K562 (cell line): ENCODE measurements at regions not wholly inside any gene's neighbourhood (a gene's known extent, or its start where the extent isn't known, plus 50 kb on each side); places are given as distances from the start of the nearest gene placed in this dataset.

ENCODE experiments used
- KLF16 ChIP-seq: IDR thresholded peaks from 2 replicates; pipeline ENCODE4 v1.6.1; 2016; ENCODE audit warnings: antibody characterized with exemption
- MYBL2 ChIP-seq, 2 experiments: fragments of 450-650 bp in 1 of 2; sonication (generic) in 1 of 2; formaldehyde crosslinking in 1 of 2; IDR thresholded peaks; 2 replicates each; pipeline versions ENCODE4 v1.6.1 to v1.8.1; 2017 to 2022; ENCODE audit warnings: borderline replicate concordance in 1 of 2, inconsistent platforms in 1 of 2, low read depth in 1 of 2, mild to moderate bottlenecking in 1 of 2, missing genetic modification reagents in 1 of 2, moderate library complexity in 1 of 2
- MYC ChIP-seq, 2 experiments: fragments of 250-450 bp in 1 of 2; sonication (Bioruptor Pico) in 1 of 2; IDR thresholded peaks; 2 replicates each; pipeline versions ENCODE4 v1.5.1 to v1.6.1; 2012 to 2021; ENCODE audit warnings: low read depth in 2 of 2, borderline replicate concordance in 1 of 2, improper control_type of control experiment in 1 of 2, low read length in 1 of 2, mild to moderate bottlenecking in 1 of 2, moderate library complexity in 1 of 2
- NEUROD1 ChIP-seq: fragments of 150-350 bp; IDR thresholded peaks from 2 replicates; pipeline ENCODE4 v1.6.1; 2014; ENCODE audit warnings: borderline replicate concordance, low read length, low read depth; ENCODE audit not compliant: partially characterized antibody
- TF ChIP-seq, protein P1 (sequence below), 3 experiments: IDR thresholded peaks in 2 of 3; conservative IDR thresholded peaks in 1 of 3; 2 replicates each; pipeline ENCODE4 v1.5.1; 2011 to 2012; ENCODE audit warnings: low read length in 3 of 3, mild to moderate bottlenecking in 3 of 3, control low read depth in 2 of 3, improper control_type of control experiment in 1 of 3, inconsistent platforms in 1 of 3, low read depth in 1 of 3, mixed read lengths in 1 of 3, moderate library complexity in 1 of 3; ENCODE audit not compliant: insufficient read depth in 2 of 3
- TF ChIP-seq, protein P2 (sequence below), 2 experiments: fragments of 450-650 bp in 1 of 2; IDR thresholded peaks; 2 replicates each; pipeline ENCODE4 v1.6.1; 2011 to 2017; ENCODE audit warnings: low read depth in 2 of 2, antibody characterized with exemption in 1 of 2, borderline replicate concordance in 1 of 2, low read length in 1 of 2, mild to moderate bottlenecking in 1 of 2, mixed read lengths in 1 of 2; ENCODE audit not compliant: control insufficient read depth in 1 of 2
- TF ChIP-seq, protein P3 (sequence below): fragments of 450-650 bp; IDR thresholded peaks from 2 replicates; pipeline ENCODE4 v1.6.1; 2016; ENCODE audit warnings: mild to moderate bottlenecking, moderate library complexity
- TF ChIP-seq, protein P4 (sequence below), 2 experiments: fragments of 450-650 bp; IDR thresholded peaks; 2 replicates each; pipeline ENCODE4 v1.6.1; 2018; ENCODE audit warnings: mild to moderate bottlenecking in 2 of 2, low read depth in 1 of 2; ENCODE audit not compliant: partially characterized antibody in 2 of 2

DNA sequence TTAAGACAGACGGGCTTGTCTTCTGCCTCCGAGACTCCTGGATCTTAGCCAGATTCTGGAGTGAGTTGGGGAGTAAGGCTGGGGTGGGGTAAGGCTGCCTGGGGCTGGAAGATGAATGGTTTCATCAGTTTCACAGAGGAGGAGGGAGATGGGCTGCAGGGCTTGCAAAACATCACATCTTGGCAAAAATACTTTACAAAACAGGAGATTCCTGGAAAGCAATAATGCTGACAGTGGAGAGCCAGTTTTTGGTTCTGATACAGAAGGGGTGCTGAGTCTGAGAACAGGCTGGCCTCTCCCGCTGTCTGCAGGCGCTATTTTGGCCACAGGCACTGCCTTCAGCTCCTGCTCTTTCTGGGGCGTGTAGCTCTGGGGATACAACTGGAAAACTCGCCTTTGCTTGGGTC is 83.4 kb upstream of the KCNE2 start:
- TF ChIP-seq, protein P1, sequence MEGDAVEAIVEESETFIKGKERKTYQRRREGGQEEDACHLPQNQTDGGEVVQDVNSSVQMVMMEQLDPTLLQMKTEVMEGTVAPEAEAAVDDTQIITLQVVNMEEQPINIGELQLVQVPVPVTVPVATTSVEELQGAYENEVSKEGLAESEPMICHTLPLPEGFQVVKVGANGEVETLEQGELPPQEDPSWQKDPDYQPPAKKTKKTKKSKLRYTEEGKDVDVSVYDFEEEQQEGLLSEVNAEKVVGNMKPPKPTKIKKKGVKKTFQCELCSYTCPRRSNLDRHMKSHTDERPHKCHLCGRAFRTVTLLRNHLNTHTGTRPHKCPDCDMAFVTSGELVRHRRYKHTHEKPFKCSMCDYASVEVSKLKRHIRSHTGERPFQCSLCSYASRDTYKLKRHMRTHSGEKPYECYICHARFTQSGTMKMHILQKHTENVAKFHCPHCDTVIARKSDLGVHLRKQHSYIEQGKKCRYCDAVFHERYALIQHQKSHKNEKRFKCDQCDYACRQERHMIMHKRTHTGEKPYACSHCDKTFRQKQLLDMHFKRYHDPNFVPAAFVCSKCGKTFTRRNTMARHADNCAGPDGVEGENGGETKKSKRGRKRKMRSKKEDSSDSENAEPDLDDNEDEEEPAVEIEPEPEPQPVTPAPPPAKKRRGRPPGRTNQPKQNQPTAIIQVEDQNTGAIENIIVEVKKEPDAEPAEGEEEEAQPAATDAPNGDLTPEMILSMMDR (IDR thresholded peaks at IDR 0.05 in 2 of 3, conservative IDR thresholded peaks at IDR 0.05 in 1 of 3; ENCODE audit: insufficient read depth in 2 of 3, low read depth in 1 of 3, low read length in 3 of 3) = no peak
- TF ChIP-seq MYC (IDR thresholded peaks at IDR 0.05; ENCODE audit: low read depth, low read length) (no peak), MYC (CRISPR knock-in tag; IDR thresholded peaks at IDR 0.05; ENCODE audit: borderline replicate concordance, low read depth) (no peak), NEUROD1 (no peak), MYBL2 (IDR thresholded peaks at IDR 0.05; ENCODE audit: low read depth) (no peak), MYBL2 (CRISPR knock-in tag; IDR thresholded peaks at IDR 0.05; ENCODE audit: borderline replicate concordance) (no peak), KLF16 (no peak)
- TF ChIP-seq, protein P2, sequence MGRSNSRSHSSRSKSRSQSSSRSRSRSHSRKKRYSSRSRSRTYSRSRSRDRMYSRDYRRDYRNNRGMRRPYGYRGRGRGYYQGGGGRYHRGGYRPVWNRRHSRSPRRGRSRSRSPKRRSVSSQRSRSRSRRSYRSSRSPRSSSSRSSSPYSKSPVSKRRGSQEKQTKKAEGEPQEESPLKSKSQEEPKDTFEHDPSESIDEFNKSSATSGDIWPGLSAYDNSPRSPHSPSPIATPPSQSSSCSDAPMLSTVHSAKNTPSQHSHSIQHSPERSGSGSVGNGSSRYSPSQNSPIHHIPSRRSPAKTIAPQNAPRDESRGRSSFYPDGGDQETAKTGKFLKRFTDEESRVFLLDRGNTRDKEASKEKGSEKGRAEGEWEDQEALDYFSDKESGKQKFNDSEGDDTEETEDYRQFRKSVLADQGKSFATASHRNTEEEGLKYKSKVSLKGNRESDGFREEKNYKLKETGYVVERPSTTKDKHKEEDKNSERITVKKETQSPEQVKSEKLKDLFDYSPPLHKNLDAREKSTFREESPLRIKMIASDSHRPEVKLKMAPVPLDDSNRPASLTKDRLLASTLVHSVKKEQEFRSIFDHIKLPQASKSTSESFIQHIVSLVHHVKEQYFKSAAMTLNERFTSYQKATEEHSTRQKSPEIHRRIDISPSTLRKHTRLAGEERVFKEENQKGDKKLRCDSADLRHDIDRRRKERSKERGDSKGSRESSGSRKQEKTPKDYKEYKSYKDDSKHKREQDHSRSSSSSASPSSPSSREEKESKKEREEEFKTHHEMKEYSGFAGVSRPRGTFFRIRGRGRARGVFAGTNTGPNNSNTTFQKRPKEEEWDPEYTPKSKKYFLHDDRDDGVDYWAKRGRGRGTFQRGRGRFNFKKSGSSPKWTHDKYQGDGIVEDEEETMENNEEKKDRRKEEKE (IDR thresholded peaks at IDR 0.05; ENCODE audit: borderline replicate concordance in 1 of 2, control insufficient read depth in 1 of 2, low read depth in 2 of 2, low read length in 1 of 2) = no peak
- TF ChIP-seq, protein P3, sequence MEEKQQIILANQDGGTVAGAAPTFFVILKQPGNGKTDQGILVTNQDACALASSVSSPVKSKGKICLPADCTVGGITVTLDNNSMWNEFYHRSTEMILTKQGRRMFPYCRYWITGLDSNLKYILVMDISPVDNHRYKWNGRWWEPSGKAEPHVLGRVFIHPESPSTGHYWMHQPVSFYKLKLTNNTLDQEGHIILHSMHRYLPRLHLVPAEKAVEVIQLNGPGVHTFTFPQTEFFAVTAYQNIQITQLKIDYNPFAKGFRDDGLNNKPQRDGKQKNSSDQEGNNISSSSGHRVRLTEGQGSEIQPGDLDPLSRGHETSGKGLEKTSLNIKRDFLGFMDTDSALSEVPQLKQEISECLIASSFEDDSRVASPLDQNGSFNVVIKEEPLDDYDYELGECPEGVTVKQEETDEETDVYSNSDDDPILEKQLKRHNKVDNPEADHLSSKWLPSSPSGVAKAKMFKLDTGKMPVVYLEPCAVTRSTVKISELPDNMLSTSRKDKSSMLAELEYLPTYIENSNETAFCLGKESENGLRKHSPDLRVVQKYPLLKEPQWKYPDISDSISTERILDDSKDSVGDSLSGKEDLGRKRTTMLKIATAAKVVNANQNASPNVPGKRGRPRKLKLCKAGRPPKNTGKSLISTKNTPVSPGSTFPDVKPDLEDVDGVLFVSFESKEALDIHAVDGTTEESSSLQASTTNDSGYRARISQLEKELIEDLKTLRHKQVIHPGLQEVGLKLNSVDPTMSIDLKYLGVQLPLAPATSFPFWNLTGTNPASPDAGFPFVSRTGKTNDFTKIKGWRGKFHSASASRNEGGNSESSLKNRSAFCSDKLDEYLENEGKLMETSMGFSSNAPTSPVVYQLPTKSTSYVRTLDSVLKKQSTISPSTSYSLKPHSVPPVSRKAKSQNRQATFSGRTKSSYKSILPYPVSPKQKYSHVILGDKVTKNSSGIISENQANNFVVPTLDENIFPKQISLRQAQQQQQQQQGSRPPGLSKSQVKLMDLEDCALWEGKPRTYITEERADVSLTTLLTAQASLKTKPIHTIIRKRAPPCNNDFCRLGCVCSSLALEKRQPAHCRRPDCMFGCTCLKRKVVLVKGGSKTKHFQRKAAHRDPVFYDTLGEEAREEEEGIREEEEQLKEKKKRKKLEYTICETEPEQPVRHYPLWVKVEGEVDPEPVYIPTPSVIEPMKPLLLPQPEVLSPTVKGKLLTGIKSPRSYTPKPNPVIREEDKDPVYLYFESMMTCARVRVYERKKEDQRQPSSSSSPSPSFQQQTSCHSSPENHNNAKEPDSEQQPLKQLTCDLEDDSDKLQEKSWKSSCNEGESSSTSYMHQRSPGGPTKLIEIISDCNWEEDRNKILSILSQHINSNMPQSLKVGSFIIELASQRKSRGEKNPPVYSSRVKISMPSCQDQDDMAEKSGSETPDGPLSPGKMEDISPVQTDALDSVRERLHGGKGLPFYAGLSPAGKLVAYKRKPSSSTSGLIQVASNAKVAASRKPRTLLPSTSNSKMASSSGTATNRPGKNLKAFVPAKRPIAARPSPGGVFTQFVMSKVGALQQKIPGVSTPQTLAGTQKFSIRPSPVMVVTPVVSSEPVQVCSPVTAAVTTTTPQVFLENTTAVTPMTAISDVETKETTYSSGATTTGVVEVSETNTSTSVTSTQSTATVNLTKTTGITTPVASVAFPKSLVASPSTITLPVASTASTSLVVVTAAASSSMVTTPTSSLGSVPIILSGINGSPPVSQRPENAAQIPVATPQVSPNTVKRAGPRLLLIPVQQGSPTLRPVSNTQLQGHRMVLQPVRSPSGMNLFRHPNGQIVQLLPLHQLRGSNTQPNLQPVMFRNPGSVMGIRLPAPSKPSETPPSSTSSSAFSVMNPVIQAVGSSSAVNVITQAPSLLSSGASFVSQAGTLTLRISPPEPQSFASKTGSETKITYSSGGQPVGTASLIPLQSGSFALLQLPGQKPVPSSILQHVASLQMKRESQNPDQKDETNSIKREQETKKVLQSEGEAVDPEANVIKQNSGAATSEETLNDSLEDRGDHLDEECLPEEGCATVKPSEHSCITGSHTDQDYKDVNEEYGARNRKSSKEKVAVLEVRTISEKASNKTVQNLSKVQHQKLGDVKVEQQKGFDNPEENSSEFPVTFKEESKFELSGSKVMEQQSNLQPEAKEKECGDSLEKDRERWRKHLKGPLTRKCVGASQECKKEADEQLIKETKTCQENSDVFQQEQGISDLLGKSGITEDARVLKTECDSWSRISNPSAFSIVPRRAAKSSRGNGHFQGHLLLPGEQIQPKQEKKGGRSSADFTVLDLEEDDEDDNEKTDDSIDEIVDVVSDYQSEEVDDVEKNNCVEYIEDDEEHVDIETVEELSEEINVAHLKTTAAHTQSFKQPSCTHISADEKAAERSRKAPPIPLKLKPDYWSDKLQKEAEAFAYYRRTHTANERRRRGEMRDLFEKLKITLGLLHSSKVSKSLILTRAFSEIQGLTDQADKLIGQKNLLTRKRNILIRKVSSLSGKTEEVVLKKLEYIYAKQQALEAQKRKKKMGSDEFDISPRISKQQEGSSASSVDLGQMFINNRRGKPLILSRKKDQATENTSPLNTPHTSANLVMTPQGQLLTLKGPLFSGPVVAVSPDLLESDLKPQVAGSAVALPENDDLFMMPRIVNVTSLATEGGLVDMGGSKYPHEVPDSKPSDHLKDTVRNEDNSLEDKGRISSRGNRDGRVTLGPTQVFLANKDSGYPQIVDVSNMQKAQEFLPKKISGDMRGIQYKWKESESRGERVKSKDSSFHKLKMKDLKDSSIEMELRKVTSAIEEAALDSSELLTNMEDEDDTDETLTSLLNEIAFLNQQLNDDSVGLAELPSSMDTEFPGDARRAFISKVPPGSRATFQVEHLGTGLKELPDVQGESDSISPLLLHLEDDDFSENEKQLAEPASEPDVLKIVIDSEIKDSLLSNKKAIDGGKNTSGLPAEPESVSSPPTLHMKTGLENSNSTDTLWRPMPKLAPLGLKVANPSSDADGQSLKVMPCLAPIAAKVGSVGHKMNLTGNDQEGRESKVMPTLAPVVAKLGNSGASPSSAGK = no peak
- TF ChIP-seq, protein P4, sequence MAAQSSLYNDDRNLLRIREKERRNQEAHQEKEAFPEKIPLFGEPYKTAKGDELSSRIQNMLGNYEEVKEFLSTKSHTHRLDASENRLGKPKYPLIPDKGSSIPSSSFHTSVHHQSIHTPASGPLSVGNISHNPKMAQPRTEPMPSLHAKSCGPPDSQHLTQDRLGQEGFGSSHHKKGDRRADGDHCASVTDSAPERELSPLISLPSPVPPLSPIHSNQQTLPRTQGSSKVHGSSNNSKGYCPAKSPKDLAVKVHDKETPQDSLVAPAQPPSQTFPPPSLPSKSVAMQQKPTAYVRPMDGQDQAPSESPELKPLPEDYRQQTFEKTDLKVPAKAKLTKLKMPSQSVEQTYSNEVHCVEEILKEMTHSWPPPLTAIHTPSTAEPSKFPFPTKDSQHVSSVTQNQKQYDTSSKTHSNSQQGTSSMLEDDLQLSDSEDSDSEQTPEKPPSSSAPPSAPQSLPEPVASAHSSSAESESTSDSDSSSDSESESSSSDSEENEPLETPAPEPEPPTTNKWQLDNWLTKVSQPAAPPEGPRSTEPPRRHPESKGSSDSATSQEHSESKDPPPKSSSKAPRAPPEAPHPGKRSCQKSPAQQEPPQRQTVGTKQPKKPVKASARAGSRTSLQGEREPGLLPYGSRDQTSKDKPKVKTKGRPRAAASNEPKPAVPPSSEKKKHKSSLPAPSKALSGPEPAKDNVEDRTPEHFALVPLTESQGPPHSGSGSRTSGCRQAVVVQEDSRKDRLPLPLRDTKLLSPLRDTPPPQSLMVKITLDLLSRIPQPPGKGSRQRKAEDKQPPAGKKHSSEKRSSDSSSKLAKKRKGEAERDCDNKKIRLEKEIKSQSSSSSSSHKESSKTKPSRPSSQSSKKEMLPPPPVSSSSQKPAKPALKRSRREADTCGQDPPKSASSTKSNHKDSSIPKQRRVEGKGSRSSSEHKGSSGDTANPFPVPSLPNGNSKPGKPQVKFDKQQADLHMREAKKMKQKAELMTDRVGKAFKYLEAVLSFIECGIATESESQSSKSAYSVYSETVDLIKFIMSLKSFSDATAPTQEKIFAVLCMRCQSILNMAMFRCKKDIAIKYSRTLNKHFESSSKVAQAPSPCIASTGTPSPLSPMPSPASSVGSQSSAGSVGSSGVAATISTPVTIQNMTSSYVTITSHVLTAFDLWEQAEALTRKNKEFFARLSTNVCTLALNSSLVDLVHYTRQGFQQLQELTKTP (IDR thresholded peaks at IDR 0.05; ENCODE audit: low read depth in 1 of 2, partially characterized antibody in 2 of 2) = no peak
